ENCODE measurements at regions not wholly inside any gene's neighbourhood (a gene's known extent, or its start where the extent isn't known, plus 50 kb on each side); places are given as distances from the start of the nearest gene placed in this dataset.

DNA sequence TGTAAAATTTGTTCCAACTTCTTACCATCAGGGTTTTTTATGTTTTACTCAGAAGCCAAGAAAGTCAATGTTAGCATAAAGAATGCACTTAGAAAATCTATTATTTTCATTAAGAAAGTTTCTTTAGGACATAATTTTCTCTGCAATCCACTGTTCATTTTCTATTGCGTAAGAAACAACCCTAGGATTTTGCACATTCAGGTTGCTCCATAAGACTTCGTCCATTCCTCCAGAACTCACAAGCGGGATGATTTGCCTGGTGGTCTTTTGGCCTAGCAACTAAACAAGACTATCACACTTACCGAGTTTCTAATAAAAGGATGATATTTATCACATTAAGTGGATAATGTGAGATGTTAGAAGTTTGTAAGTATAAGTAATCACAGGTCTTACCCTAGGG, 376.3 kb upstream of the INTU start:
- no peaks in the 10 kb centered on the region for H3K9me3 ChIP-seq (replicated peaks; ENCODE audit: control insufficient read depth, insufficient read depth, low read length)
- no TSS peak for BruUV-seq (replicated peaks)
- no peaks in the 10 kb centered on the region for H3K4me1 ChIP-seq (ENCODE audit: control insufficient read depth, insufficient read depth, low read length)
- no peak overlapping the region for H3K4me2 ChIP-seq (ENCODE audit: control insufficient read depth, insufficient read depth)
- H3K4me3 ChIP-seq: no peak overlapping the region
- ChIA-PET CTCF (no interaction called here), SMC1A (ENCODE audit: uncharacterized antibody, unreplicated experiment) (no interaction called here), RAD21 (ENCODE audit: unreplicated experiment) (no interaction called here), POLR2A (no interaction called here)
- intact Hi-C loops (cut with micrococcal nuclease; ENCODE audit: unreplicated experiment) (no loop called here), in situ Hi-C loops (cut with MboI) (no loop called here)
- no peaks in the 10 kb centered on the region for H3K27me3 ChIP-seq (replicated peaks in 1 of 2; ENCODE audit: control insufficient read depth in 2 of 2, insufficient read depth in 2 of 2, low read length in 1 of 2)
- H4K20me1 ChIP-seq (ENCODE audit: control insufficient read depth, insufficient read depth): no peaks in the 10 kb centered on the region
- WGBS (ENCODE audit: insufficient coverage, insufficient replicate concordance, low lambda C conversion rate, missing lambda C conversion rate): 2% methylated on average over 4 of the region's 4 CpGs
- H3K79me2 ChIP-seq (ENCODE audit: control insufficient read depth, insufficient read depth, low read length): no peaks in the 10 kb centered on the region
- H3K36me3 ChIP-seq (ENCODE audit: control insufficient read depth in 2 of 2, insufficient read depth in 2 of 2, low read length in 1 of 2): no peaks in the 10 kb centered on the region
- TF ChIP-seq MTA3 (IDR thresholded peaks at IDR 0.05; ENCODE audit: borderline replicate concordance, low read length) (no peak), GABPA (IDR thresholded peaks at IDR 0.05; ENCODE audit: low read depth) (no peak), MTA2 (IDR thresholded peaks at IDR 0.05; ENCODE audit: low read depth) (no peak), SMAD5 (IDR thresholded peaks at IDR 0.05; ENCODE audit: low read depth) (no peak), IRF3 (IDR thresholded peaks at IDR 0.05) (no peak), RFX5 (IDR thresholded peaks at IDR 0.05; ENCODE audit: low read depth, low read length) (no peak), MXI1 (IDR thresholded peaks at IDR 0.05; ENCODE audit: low read depth, low read length) (no peak), BACH1 (IDR thresholded peaks at IDR 0.05; ENCODE audit: borderline replicate concordance) (no peak), RELA (IDR thresholded peaks at IDR 0.05; ENCODE audit: borderline replicate concordance, partially characterized antibody) (no peak), NRF1 (conservative IDR thresholded peaks at IDR 0.05; ENCODE audit: low read depth, low read length) (no peak)
- H3K27ac ChIP-seq (ENCODE audit: control insufficient read depth, insufficient read depth): no peak overlapping the region
- no peak for FAIRE-seq
- H3K9ac ChIP-seq (ENCODE audit: control insufficient read depth, insufficient read depth, low read length): no peak overlapping the region
- no peak for DNase-seq (ENCODE audit: low read depth, low spot score)
- H2AFZ ChIP-seq (ENCODE audit: control insufficient read depth, low read depth, low read length): no peak overlapping the region
- no peak for ATAC-seq
